Epidermal melanocyte (primary cell): ENCODE measurements at regions not wholly inside any gene's neighbourhood (a gene's known extent, or its start where the extent isn't known, plus 50 kb on each side); places are given as distances from the start of the nearest gene placed in this dataset.
"Not testable (repeated sequence)": the region's sequence is repeated elsewhere in the genome, so short reads cannot be mapped to it uniquely, and the experiment has no call there.

Experiments
- DNase-seq: peaks from one replicate; pipeline ENCODE4 v3.0.0; 2011; ENCODE audit warnings: low spot score; ENCODE audit not compliant: insufficient read length

- DNase-seq = not testable (repeated sequence)
Measured at GRCh38 chr14:105692110-105692685, 165.8 kb downstream of the TMEM121 start.

GRCh38 chr14:105694961-105695360 lies 168.6 kb downstream of the TMEM121 start:
- no peak for DNase-seq

- DNase-seq = not testable (repeated sequence)
Measured at GRCh38 chr14:105696388-105696787, 170.0 kb downstream of the TMEM121 start.

GRCh38 chr14:105697414-105697813 lies 171.0 kb downstream of the TMEM121 start:
- not testable (repeated sequence) for DNase-seq

GRCh38 chr14:105697955-105698354 lies 171.6 kb downstream of the TMEM121 start:
- not testable (repeated sequence) for DNase-seq

GRCh38 chr14:105698940-105699556 lies 172.7 kb downstream of the TMEM121 start:
- not testable (repeated sequence) for DNase-seq

GRCh38 chr14:105699706-105700105 lies 173.3 kb downstream of the TMEM121 start:
- not testable (repeated sequence) for DNase-seq

- not testable (repeated sequence) for DNase-seq
Measured at GRCh38 chr14:105700146-105700545, 173.8 kb downstream of the TMEM121 start.

GRCh38 chr14:105700622-105701288 lies 174.4 kb downstream of the TMEM121 start:
- no peak for DNase-seq

GRCh38 chr14:105701456-105702274 lies 175.3 kb downstream of the TMEM121 start:
- DNase-seq = no peak

- no peak for DNase-seq
Measured at GRCh38 chr14:105702275-105702817, 176.0 kb downstream of the TMEM121 start.

GRCh38 chr14:105703044-105703665 lies 176.8 kb downstream of the TMEM121 start:
- DNase-seq = not testable (repeated sequence)

- not testable (repeated sequence) for DNase-seq
Measured at GRCh38 chr14:105704091-105704490, 177.7 kb downstream of the TMEM121 start.

GRCh38 chr14:105704492-105704891 lies 178.1 kb downstream of the TMEM121 start:
- DNase-seq = not testable (repeated sequence)

GRCh38 chr14:105705512-105705861 lies 179.1 kb downstream of the TMEM121 start:
- DNase-seq = not testable (repeated sequence)

- DNase-seq = not testable (repeated sequence)
Measured at GRCh38 chr14:105705862-105706700, 179.7 kb downstream of the TMEM121 start.

GRCh38 chr14:105706701-105707019 lies 180.3 kb downstream of the TMEM121 start:
- DNase-seq = not testable (repeated sequence)

- not testable (repeated sequence) for DNase-seq
Measured at GRCh38 chr14:105707099-105707498, 180.7 kb downstream of the TMEM121 start.

GRCh38 chr14:105707723-105708151 lies 181.4 kb downstream of the TMEM121 start:
- not testable (repeated sequence) for DNase-seq
